ENCODE measurements at regions not wholly inside any gene's neighbourhood (a gene's known extent, or its start where the extent isn't known, plus 50 kb on each side); places are given as distances from the start of the nearest gene placed in this dataset.

GRCh38 chr5:69000949-69001348 lies 92.9 kb upstream of the SLC30A5 start:
- TF ChIP-seq CTCF (IDR thresholded peaks at IDR 0.05): no peak
- TF ChIP-seq POLR2A (IDR thresholded peaks at IDR 0.05): no peak
